ENCODE measurements at regions not wholly inside any gene's neighbourhood (a gene's known extent, or its start where the extent isn't known, plus 50 kb on each side); places are given as distances from the start of the nearest gene placed in this dataset.

GRCh38 chr7:69318794-69319193 is 279.5 kb upstream of the AUTS2 start:
- H3K27me3 Mint-ChIP-seq = no peaks in the 10 kb centered on the region
- H3K27ac Mint-ChIP-seq = no peak overlapping the region
- no peaks in the 10 kb centered on the region for H3K36me3 Mint-ChIP-seq
- no peak for DNase-seq
- peaks cover 8 to 22% of the 10 kb centered on the region in 2 donors for H3K4me1 Mint-ChIP-seq
- no peak overlapping the region for H3K4me3 Mint-ChIP-seq
- H3K9me3 Mint-ChIP-seq = peaks cover 4 to 5% of the 10 kb centered on the region in 2 donors
- no peak for ATAC-seq (replicated peaks)

DNA sequence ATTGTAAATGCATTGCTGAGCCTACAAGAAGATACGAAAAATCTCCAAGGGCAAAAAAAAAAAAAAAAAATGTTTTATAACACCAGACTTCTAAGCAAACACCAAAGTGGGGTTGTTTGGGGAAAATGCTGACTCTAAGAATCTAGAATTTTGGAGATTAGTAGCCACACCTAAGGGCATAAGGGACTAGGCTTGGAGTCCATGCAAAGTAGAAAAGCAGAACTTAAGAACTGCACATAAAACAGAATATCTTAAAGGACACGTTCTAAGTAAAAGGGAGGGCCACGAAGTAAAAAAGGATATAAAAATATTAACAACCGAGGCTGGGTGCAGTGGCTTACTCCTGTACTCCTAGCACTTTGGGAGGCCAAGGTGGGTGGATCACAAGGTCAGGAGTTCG is 269.8 kb upstream of the AUTS2 start:
- H3K36me3 Mint-ChIP-seq = no peaks in the 10 kb centered on the region
- DNase-seq (no peak), ATAC-seq (replicated peaks) (no peak)
- H3K27ac Mint-ChIP-seq = no peak overlapping the region
- peaks cover 10 to 13% of the 10 kb centered on the region in 2 donors for H3K9me3 Mint-ChIP-seq
- H3K4me3 Mint-ChIP-seq = no peak overlapping the region
- H3K4me1 Mint-ChIP-seq = no peaks in the 10 kb centered on the region
- H3K27me3 Mint-ChIP-seq = no peaks in the 10 kb centered on the region

- H3K27me3 Mint-ChIP-seq = peaks cover 4 to 7% of the 10 kb centered on the region in 2 donors
- no peak for ATAC-seq (replicated peaks)
Measured at GRCh38 chr7:69334701-69335100, 263.6 kb upstream of the AUTS2 start.

GRCh38 chr7:69335331-69335730 is 262.9 kb upstream of the AUTS2 start:
- ATAC-seq (replicated peaks) = no peak
- no peak for DNase-seq
- H3K27me3 Mint-ChIP-seq = peaks cover 4 to 7% of the 10 kb centered on the region in 2 donors
- H3K4me1 Mint-ChIP-seq = no peaks in the 10 kb centered on the region
- H3K4me3 Mint-ChIP-seq = no peak overlapping the region
- H3K27ac Mint-ChIP-seq = no peak overlapping the region
- no peaks in the 10 kb centered on the region for H3K36me3 Mint-ChIP-seq
- H3K9me3 Mint-ChIP-seq = peaks cover 9 to 10% of the 10 kb centered on the region in 2 donors

More at GRCh38 chr7:69334701-69335100, 263.6 kb upstream of the AUTS2 start:
- H3K4me1 Mint-ChIP-seq = no peaks in the 10 kb centered on the region
- H3K4me3 Mint-ChIP-seq = no peak overlapping the region
- H3K27ac Mint-ChIP-seq = no peak overlapping the region
- peaks cover 13% of the 10 kb centered on the region in 2 donors for H3K9me3 Mint-ChIP-seq
- no peak for DNase-seq
- no peaks in the 10 kb centered on the region for H3K36me3 Mint-ChIP-seq

DNA sequence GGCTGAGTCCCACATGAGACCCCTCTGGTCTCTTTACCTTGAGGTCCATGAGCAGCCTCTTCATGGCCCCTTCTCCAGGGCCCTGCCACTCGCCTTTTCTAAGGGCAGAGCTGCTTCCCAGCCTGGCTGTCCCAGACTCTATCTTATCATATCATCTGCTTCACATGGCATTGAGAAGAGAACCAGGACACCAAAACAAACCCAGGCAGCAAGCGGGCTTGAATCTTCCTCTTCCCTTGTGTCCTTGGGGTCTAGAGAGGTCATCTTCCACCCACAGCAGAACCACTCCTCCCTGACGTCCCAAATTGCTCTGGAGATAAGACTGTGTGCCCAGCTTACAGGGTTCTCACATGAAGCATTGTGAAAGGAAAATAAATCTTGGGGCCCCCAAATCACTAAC is 261.3 kb upstream of the AUTS2 start:
- ATAC-seq (replicated peaks) = no peak
- Mint-ChIP-seq H3K36me3 (no peaks in the 10 kb centered on the region), H3K4me3 (no peak overlapping the region), H3K4me1 (no peaks in the 10 kb centered on the region), H3K27me3 (peaks cover 4 to 7% of the 10 kb centered on the region in 2 donors), H3K9me3 (peaks cover 0 to 3% of the 10 kb centered on the region in 2 donors), H3K27ac (no peak overlapping the region)
- DNase-seq = no peak

DNA sequence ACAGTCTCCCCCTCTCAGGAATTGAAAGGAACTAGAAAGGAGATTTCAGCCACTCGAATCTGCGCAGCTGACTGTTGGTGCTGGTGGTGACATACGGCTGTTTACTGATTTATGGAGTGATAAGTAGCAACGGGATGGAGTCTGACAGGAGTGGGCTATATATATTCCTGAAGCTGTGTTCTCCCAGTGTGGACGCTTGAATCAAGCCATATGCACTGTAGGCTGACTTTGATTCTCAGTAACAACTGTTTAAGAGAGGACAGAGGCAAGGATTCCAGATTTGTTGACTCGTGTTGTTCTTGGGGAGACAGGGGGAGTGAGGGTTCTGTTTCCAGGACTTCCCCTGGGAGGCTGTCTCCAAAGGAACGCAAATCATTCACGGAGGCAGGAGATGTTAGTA is 260.1 kb upstream of the AUTS2 start:
- H3K36me3 Mint-ChIP-seq = no peaks in the 10 kb centered on the region
- ATAC-seq (replicated peaks) (no peak), DNase-seq (no peak)
- H3K4me1 Mint-ChIP-seq = no peaks in the 10 kb centered on the region
- peaks cover 0 to 3% of the 10 kb centered on the region in 2 donors for H3K9me3 Mint-ChIP-seq
- H3K4me3 Mint-ChIP-seq = no peak overlapping the region
- H3K27ac Mint-ChIP-seq = no peak overlapping the region
- peaks cover 4 to 7% of the 10 kb centered on the region in 2 donors for H3K27me3 Mint-ChIP-seq

GRCh38 chr7:69341288-69341687 is 257.0 kb upstream of the AUTS2 start:
- H3K4me3 Mint-ChIP-seq = no peak overlapping the region
- peaks cover 4 to 6% of the 10 kb centered on the region in 2 donors for H3K9me3 Mint-ChIP-seq
- ATAC-seq (replicated peaks) (no peak), DNase-seq (no peak)
- no peaks in the 10 kb centered on the region for H3K36me3 Mint-ChIP-seq
- H3K27ac Mint-ChIP-seq = no peak overlapping the region
- H3K4me1 Mint-ChIP-seq = no peaks in the 10 kb centered on the region
- peaks cover 4 to 7% of the 10 kb centered on the region in 2 donors for H3K27me3 Mint-ChIP-seq

DNA sequence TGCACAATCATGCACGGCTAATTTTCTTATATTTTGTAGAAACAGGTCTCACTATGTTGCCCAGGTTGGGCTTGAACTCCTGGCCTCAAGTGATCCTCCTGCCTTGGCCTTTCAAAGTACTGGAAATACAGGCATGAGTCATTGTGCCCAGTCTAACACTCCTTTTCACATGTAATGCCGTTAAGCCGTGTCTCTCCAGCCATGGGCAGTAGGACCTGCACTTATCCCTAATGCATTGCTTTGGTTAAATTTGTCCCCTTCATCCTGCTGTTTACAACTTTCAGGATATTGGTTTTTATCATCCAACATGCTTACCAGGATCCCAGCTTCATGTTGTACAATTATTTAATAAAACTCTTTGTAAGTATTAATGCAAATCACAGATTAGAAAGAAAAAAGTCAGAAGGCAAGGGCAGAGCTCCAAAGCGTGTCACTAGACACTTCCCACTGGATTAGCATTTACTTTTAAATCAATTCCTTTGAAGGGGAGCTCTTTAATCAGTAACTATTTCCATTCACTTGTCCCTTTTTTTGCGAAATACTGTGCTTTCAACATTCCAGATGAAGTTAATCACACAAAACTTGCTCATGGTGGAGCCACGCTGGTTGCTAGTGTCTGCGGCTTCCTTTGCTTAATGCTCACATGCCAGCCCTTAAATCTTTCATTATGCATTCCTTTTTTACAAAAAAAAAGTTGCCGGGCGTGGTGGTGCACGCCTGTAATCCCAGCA is 256.0 kb upstream of the AUTS2 start:
- no peaks in the 10 kb centered on the region for H3K4me1 Mint-ChIP-seq
- H3K27me3 Mint-ChIP-seq = peaks cover 4 to 7% of the 10 kb centered on the region in 2 donors
- ATAC-seq (replicated peaks) (no peak), DNase-seq (no peak)
- no peak overlapping the region for H3K27ac Mint-ChIP-seq
- peaks cover 4 to 6% of the 10 kb centered on the region in 2 donors for H3K9me3 Mint-ChIP-seq
- H3K4me3 Mint-ChIP-seq = no peak overlapping the region
- H3K36me3 Mint-ChIP-seq = no peaks in the 10 kb centered on the region

GRCh38 chr7:69349291-69349690 is 249.0 kb upstream of the AUTS2 start:
- DNase-seq (no peak), ATAC-seq (replicated peaks) (no peak)
- Mint-ChIP-seq H3K4me1 (no peaks in the 10 kb centered on the region), H3K27me3 (peaks cover 9 to 10% of the 10 kb centered on the region in 2 donors), H3K27ac (no peak overlapping the region), H3K4me3 (no peak overlapping the region), H3K9me3 (peaks cover 5 to 11% of the 10 kb centered on the region in 2 donors), H3K36me3 (no peaks in the 10 kb centered on the region)

- H3K4me1 Mint-ChIP-seq = peaks cover 0 to 7% of the 10 kb centered on the region in 2 donors
- H3K36me3 Mint-ChIP-seq = no peaks in the 10 kb centered on the region
- DNase-seq (no peak), ATAC-seq (replicated peaks) (no peak)
- H3K4me3 Mint-ChIP-seq = no peak overlapping the region
- H3K27ac Mint-ChIP-seq = no peak overlapping the region
- peaks cover 0 to 1% of the 10 kb centered on the region in 2 donors for H3K9me3 Mint-ChIP-seq
- H3K27me3 Mint-ChIP-seq = peaks cover 2 to 7% of the 10 kb centered on the region in 2 donors
Measured at GRCh38 chr7:69358163-69358821, 240.0 kb upstream of the AUTS2 start.

DNA sequence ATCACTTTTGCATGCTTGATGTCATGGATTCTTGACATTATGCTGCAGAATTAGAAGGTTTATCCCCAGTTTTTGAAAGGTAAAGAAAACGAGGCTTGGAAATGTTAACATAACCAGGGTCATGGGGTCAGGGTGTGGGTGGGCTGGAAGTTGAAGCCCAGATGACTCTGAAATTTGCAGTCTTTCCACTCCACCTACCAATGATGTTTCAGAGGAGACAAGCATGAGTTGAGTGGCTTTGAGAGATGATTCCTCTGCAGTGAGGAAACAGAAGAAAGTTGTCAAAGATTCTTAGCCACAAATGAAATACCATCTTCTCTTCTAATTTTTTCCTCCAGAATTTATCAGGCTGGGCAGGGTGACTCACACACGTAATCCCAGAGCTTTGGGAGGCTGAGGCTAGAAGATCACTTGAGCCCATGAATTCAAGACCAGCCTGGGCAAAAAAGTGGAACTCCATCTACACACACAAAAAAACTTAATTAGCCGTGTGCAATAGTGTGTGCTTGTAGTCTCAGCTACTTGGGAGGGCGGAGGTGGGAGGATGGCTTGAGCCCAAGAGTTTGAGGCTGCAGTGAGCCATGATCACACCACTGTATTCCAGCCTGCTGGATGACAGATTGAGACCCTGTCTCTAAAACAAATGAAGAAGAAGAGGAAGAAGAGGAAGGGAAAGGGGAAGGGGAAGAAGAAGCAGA is 239.1 kb upstream of the AUTS2 start:
- H3K4me3 Mint-ChIP-seq = no peak overlapping the region
- H3K27me3 Mint-ChIP-seq = no peaks in the 10 kb centered on the region
- no peak overlapping the region for H3K27ac Mint-ChIP-seq
- H3K36me3 Mint-ChIP-seq = no peaks in the 10 kb centered on the region
- no peak for DNase-seq
- peaks cover 0 to 1% of the 10 kb centered on the region in 2 donors for H3K9me3 Mint-ChIP-seq
- no peak for ATAC-seq (replicated peaks)
- H3K4me1 Mint-ChIP-seq = peaks cover 0 to 7% of the 10 kb centered on the region in 2 donors

DNA sequence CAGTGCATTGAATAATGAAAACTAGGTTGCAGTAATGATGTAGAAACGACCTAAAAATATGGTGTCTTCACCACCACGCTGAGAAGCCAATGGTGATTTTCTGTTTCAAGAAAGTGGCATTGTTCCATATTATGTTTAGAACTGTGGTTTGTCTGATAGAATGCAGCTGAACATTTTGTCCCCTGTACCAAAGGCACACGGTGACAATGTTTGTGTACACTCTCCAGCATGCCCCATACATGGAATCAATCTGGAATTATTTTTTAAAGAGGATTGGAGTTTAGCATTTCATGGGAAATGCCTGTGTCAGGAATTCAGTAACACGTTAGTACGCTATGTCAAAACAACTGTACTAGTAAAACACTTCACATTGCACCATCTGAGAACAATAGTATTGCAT is 237.4 kb upstream of the AUTS2 start:
- no peak overlapping the region for H3K27ac Mint-ChIP-seq
- peaks cover 0 to 7% of the 10 kb centered on the region in 2 donors for H3K4me1 Mint-ChIP-seq
- DNase-seq (no peak), ATAC-seq (replicated peaks) (no peak)
- no peak overlapping the region for H3K4me3 Mint-ChIP-seq
- H3K36me3 Mint-ChIP-seq = no peaks in the 10 kb centered on the region
- peaks cover 0 to 1% of the 10 kb centered on the region in 2 donors for H3K9me3 Mint-ChIP-seq
- H3K27me3 Mint-ChIP-seq = no peaks in the 10 kb centered on the region

- Mint-ChIP-seq H3K27ac (no peak overlapping the region), H3K4me3 (no peak overlapping the region), H3K4me1 (peaks cover 0 to 7% of the 10 kb centered on the region in 2 donors), H3K36me3 (no peaks in the 10 kb centered on the region), H3K9me3 (peaks cover 0 to 1% of the 10 kb centered on the region in 2 donors), H3K27me3 (no peaks in the 10 kb centered on the region)
- DNase-seq (no peak), ATAC-seq (replicated peaks) (no peak)
Measured at GRCh38 chr7:69363136-69363535, 235.1 kb upstream of the AUTS2 start.

DNA sequence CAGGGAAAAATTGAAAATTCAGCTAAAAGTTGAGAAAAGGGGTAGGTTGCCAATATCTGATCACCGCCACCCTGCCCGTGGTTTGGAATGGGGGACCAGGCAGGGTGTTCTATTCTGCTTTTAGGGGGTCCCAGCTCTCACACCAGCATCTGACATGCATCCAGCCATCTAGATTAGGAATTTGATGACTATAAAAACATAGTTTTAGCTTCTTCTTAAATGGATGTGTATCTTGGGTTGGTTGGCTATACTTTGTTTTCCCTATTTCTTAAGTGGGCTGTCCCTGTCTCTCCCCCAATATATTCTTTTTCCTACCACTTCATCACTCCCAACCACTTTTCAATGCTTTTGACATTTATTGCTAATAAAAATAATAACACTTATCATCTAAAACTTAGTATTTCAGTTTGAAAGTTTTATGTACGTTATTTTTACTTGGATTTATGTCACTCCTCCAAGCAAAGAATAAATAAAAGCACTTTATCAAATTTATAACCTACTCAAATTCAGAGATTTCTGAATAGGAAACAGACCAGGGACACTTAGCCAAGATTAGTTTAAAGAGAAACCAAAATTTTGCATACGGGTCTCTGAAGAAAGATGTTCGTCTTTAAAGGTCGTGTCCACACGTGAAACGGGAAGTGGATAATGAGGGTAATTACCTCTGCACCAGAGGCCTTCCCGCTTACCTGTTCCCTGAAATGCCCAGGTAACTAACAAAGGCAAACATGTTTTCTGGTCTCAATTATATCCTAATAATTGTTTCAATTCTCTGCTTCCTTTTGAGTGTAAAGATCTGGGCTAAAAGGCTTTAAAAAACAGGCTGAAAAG is 233.2 kb upstream of the AUTS2 start:
- ATAC-seq (replicated peaks) = no peak
- DNase-seq = no peak
- H3K36me3 Mint-ChIP-seq = no peaks in the 10 kb centered on the region
- no peaks in the 10 kb centered on the region for H3K4me1 Mint-ChIP-seq
- H3K27ac Mint-ChIP-seq = no peak overlapping the region
- no peaks in the 10 kb centered on the region for H3K9me3 Mint-ChIP-seq
- H3K4me3 Mint-ChIP-seq = no peak overlapping the region
- H3K27me3 Mint-ChIP-seq = no peaks in the 10 kb centered on the region

Measured in stimulated activated naive B cell treated with anti-CD40 and anti-IgM and Interleukin-4, amounts not matched to agents 10 μg/mL and 1 μg/mL and 100 μg/mL, for 72 hours (primary cell).